GM19463 (cell line): ENCODE measurements at regions not wholly inside any gene's neighbourhood (a gene's known extent, or its start where the extent isn't known, plus 50 kb on each side); places are given as distances from the start of the nearest gene placed in this dataset.
"Not testable (repeated sequence)": the region's sequence is repeated elsewhere in the genome, so short reads cannot be mapped to it uniquely, and the experiment has no call there.

Experiments
- ATAC-seq: cut with Tn5 transposase; IDR thresholded peaks from one replicate; pipeline ENCODE4 v1.9.1; 2021; ENCODE audit warnings: mild to moderate bottlenecking, moderate library complexity; ENCODE audit not compliant: unreplicated experiment

DNA sequence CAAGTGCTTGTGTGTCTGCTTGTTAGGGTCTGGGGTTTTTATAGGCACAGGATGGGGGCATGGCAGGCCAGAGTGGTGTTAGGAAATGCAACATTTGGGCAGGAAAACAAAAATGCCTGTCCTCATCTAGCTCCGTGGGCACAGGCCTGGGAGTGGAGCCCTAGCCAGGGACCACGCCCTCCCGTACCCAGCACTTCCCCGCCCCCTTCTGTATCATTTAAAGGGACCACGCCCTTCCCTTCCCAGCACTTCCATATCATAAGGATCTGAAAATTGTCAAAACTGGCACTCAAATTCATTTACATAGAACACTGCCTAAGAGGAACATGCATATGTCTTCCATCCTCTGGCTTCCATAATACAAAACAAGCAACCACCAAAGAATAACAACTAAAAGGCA is 185.8 kb downstream of the B3GLCT start:
- ATAC-seq = no peak

DNA sequence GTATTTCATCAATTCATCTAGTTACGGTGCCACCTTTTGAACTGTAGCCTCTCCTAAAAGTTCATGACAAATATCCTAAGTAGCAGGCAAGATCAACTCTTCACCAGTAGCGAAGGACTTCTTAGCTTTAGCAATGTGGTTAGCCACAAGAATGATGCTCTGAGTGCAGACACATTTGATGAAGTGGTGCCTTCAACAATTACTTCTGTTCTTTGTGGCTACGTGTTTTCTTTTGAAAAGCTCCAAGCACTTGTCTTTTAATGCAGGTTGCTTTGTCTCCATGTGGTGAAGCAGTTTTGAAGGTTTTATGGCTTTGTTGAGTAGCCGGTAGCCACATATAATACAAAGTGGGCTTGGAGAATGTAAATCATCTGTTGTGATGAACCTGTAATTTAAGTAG is 194.7 kb downstream of the B3GLCT start:
- no peak for ATAC-seq

DNA sequence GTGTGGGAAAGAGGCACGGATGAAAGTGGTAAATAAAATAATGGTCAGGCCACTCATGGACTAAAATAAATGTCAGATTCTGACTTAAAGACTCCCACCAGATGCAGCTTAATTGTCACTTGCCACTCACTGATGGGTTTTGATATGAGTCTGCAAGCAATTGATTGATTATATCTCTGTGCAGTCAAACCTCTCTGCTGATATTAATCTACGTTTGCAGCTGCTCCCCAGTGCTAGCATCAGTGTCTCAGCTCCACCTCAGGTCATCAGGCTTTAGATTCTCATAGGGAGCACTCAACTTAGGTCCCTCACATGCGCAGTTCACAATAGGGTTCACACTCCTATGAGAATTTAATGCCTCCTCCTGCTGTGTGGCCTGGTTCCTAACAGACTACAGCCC is 195.3 kb downstream of the B3GLCT start:
- ATAC-seq = no peak

DNA sequence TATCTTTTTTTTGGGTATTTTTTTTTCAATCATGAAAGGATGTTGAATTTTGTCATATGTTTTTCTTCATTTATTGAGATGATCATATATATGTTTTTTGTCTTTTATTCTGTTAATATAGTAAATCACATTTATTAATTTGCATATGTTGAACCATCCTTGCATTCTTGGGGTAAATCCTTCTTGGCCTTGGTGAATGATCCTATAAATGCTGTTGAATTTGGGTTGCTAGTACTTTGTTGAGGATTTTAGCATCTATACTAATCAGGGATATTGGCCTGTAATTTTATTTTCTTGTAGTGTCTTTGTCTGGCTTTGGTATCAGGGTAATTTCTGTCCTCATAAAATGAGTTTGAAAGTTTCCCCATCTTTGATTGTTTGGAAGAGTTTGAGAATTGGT is 199.9 kb downstream of the B3GLCT start:
- ATAC-seq = no peak

DNA sequence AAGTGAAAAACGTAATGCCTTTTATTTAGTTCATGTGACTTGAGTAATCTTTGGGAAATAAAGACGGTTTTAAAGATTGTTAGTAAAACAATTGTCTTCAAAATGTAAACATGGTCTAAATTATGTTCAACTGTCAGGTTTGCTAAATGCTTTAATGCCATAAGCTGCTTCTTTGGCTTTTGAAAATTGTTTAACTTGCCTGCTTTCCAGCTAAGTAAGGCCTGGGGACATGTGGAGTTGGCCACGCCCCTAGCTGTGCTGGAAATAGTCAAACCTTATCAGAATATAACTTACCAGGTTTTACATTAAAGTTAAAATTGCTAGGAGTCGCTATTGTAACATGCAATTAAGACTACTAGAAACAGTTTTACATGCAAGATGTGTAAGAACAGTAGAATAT is 203.9 kb downstream of the B3GLCT start:
- ATAC-seq = not testable (repeated sequence)

DNA sequence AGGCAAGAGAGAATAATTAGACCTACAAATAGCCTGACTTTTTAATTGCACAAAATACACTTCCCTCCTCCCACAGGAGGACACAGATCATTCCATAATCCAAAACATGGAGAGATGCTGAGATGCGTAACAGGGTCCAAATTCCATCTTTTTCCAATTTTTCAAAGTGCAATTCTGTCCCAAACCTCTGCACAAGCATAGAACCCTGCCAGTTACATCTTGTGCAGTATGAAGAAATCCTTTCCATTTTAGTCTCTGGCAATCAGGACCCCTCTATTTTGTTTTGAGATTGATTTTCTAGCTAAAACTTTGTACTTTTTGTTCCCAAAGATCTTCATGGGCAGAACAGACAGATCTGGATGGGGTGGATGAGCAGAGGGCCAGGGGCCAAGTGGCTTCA is 209.2 kb downstream of the B3GLCT start:
- no peak for ATAC-seq

DNA sequence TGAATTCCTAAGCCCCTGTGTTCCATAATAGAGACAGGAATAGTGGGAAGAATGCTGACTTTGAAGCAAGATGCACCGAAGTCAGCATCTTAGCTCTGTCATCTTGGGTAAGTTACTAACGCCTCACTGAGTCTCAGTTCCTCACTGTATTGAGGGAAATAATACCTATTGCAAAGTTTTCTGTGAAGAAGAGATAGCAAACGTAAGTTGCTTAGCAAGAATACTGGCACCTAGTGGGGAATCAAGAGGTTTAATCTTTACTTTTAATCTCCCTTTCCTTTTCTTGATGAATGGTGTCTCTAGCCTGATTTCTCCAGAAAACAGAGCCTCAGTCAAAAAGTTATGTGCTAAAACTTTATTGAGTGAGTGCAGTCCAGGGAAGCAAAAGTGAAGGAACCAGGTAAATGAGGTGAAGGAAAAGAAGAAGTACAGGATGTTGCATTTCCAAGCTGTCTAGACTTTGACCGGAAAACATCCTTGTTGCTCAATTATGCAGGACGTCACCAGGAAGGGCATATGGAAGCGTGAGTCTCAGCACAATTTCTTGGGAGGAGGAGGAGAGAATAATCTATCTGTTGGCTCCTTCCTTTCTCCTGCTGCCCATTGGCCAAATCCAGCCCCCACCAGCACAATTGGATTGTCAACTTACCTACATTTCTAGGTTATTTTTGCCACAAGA is 210.0 kb downstream of the B3GLCT start:
- ATAC-seq = no peak

DNA sequence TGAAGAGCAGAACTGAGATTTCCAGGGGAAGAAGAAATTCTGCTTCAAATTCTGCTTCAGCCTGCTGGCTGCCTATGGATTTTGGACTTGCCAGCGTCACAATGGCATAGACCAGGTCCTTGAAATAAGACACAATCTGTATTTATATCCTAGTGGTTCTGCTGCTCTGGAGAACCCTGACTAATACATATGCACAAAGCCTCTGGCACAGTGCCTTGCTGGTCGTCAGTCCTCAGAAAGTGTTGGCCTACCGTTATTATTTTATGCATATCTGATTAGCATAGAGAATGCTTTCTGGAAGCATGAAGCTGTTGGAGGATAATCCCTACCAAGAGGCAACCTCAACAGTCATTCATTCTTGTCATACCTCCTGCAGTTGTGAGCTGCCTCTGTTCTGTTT is 213.7 kb downstream of the B3GLCT start:
- no peak for ATAC-seq

DNA sequence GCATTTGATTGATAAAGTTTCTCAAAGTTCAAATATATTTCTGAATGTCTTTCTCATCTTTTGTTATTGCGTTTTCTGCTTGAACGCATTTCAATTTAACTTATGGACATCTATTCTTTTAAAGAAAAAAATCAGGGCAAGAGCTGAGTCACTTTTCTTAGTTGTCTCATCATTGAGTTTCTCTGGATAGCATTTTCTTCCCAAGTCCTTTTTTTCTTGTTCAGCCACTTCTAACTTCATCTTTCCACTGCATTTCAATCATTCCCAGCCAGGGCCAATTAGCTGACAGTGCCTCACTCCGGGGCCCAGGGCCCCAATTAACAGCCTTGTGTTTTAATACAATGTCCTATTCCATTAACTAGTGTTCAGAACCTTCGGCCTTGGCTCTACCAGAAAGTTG is 216.3 kb downstream of the B3GLCT start:
- no peak for ATAC-seq

DNA sequence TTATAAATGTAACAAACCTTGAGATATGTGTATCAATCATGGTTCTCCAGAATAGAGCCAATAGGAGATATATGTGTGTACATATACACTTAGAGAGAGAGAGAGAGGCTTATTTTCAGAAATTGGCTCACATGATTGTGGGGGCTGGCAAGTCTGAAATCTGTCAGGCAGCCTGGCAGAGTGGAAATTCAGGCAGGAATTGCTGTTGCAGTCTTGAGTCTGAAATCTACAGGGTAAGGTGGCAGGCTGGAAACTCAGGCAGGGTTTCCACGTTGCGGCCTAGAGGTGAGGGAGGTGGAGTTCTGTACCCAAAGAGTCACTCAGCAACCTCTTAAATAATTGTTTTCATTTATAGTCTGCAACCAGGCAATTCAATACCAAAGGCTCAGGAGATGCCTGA is 218.4 kb downstream of the B3GLCT start:
- ATAC-seq = no peak

DNA sequence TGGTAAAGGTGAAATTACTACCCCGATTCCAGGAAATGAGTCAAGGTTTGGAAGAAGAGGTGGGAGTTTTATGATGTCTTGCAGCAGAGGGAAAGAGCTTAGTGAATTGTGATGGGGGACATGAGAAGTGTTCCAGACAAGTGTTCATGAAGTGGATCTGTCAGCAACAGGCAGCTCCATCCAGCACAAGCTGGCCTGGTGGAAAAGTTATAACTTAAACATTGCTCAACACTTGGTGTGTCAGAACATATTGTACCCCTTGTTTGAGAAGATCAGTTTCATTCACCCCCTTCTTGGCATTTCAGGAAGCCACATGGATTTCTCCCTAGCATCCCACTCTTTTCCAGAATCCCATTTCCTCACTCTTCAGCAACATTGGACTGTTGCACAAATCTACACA is 222.0 kb downstream of the B3GLCT start:
- no peak for ATAC-seq

DNA sequence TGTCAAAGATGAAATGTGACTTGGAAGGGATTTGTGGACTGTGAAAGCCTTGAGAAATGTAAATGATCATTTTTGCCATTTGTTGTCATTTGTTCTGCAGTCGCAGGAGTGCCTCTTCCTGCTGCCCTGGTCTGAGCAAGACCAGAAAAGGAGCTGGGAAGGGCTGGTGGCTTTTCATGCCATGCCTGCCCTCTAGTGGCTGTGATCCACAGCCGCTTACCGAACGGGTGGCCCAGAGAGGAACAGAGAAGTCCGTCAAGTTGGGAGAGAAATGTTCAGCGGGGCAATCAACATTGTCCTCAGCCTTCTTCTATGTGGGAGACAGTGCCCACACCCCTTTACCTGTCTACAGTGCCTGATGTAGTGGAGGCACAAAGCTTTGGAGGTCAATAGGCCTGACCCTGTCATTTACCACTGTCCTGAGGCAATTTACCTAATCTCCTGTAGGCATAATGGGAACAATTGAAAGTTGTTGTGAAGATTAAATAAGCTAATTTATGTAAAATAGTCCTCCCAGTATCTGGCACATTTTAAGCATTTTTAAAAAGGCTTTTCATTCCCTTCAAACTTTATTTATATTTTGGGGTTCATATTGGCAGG is 224.5 kb downstream of the B3GLCT start:
- ATAC-seq = peak; percentile 100

DNA sequence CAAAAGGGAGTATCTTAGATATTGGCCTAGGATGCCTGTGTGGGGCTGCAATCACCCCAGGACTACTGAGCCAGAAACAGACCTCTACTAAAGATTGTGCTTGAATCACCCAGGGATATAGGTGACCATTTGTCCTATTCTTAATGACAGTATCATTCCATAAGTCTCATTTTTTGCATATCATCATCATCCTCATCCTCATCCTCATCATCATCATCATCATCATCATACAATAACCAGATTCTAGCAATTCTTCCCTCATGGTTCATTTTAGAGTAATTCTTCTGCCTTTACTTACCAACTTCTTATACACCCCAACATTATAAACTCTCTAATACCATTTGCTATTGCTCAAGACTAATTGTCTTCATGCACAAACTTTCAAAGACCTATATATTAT is 226.6 kb downstream of the B3GLCT start:
- no peak for ATAC-seq

DNA sequence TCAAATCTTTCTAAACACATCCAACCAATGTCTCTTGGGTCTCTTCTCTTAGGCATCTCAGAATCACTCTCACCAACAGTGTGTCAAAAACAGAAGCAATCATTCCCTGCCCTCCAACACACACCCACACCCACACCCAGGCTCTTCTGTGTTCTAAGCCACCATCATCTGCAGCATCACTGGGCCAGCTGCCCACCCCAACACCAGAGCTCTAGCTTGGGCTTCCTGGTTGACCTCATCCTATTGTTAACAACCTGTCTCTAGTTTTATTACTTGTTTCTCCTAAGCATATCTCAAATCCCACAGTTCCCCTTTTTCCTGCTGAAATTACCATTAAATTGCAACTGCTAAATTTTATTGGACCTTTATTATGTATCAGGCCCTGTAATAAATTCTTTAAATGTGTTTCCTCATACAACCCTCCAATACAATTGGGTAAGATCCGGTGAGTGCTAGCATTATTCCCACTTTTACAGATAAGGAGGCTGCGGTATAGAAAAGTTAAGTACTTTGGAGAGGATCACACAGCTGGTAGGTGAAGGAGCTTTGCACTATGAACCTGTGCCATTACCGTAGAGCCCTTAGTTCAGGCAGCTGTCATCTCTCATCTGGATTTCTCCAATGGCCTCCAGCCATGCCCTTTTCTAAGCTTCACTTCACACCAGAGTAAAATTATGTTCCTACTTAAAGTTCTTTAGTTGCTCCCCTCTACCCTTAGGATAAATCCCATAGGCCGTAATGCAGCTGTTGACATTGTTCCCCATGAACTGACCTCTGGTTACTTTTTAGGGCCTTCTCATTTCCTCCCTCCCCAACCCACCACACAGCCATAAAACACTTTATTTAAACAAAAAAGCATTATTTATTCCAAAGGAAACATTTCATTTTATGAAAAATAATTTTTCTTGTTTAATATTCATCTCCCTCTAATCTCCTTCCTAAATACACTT is 227.7 kb downstream of the B3GLCT start:
- no peak for ATAC-seq

DNA sequence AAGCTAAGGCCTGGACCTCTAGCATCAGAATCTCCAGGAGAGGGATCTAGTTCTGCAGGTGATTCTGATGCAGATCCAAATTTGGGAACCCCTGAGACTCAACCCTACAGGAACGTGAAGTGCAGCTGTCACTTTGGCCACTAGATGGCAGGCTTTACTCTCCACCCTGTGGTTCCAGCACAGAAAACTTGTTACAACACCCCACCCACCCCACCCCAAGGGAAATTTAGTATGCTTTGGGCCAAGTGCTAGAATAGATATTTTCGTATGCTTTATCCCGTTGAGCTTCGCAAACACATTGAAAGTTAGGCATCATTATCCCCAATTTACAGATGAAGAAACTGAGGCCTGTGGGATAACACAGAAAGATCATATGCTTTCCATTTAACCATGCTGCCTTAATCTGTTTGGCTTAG is 232.0 kb downstream of the B3GLCT start:
- peak; percentile 76 for ATAC-seq

DNA sequence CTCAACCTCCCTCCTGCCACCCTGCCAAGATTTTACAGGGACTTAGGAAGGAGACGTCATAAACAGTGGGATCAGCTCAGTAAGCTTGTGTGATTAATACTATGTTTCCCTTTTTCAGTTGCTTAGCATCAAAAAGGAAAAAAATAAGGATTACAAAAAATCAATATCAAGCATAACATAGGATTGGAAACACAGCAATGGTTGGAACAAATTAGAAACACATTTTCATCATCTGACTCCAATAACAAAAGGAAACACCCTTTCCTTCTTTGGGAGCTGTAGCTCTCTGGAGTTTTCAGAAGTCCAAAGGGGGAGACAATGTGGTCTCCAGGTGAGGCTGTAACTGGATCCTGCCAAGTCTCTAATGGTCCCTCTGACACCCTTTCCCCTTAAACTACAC is 233.4 kb downstream of the B3GLCT start:
- ATAC-seq = no peak

DNA sequence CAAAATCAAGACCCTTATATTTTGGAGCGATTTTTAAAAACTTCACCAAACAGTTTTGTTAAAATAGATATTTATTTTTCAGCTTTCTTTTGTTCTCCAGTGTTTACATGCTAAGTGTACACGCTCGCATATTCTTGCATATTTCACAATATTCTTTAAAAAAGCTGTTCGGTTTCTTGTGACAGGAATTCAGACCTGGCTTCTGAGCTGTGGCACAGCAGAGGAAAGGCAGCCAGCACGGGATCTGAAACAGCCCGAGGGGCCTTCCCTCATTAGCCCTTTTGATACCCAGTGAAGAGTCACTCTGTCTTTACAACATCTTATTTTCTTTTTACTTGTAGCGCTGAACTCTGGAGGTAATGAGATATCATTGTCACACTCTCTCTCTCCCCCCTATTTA is 234.0 kb downstream of the B3GLCT start:
- ATAC-seq = no peak

DNA sequence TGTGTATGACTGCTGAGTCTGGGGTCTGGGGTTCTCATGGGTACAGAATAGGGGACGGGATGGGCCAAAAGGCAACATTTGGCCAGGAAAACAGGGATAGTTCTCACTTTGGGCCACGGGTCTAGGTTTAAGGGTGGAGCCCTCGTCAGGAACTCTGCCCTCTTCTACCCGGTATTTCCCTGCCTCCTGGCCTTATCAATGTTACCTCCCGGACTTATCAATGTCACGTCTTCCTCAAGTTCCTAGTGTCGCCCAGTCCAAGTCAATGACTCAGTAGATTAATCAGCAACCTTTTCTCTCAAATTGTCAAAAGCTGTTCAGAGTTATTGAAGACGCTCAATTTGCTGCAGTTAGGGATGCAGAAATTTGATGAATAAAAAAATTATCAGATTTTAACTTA is 234.8 kb downstream of the B3GLCT start:
- no peak for ATAC-seq

DNA sequence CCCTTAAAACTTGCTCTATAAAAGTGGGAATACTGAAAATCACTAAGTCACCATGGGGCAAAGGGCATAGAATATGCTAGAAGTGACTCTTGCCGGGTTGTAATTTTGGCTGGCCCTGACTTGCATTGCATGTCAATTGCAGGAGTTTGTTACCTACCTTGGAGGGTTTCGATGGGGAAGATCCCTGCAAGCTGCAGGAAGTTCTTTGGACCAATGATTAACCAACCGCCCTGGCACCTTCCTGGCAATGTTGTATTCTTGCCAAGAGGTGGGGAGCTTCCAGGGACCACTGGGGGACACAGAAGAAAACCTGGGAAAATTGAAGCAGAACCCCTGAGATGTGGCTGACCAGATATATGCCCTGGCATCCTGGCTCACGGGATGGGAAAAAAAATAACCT is 235.8 kb downstream of the B3GLCT start:
- ATAC-seq = no peak

DNA sequence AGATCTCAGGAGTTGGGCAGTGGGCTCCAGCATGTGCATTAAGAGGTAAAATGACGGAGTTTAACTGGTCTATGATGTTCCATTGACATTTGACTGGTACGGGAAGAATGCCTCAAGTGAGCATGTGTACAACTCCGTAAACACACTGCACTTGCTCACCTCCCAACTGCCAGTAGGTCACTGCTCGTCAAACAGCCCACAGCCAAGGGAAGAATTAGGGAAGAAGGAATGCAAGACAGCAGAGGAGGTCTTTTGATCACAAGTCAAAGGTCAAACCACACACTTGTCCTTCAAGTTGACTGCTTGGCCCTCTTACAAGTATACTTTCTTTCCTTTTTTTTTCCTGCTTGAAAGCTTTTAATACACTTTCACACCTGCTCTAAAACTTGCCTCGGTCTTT is 236.7 kb downstream of the B3GLCT start:
- ATAC-seq = no peak

DNA sequence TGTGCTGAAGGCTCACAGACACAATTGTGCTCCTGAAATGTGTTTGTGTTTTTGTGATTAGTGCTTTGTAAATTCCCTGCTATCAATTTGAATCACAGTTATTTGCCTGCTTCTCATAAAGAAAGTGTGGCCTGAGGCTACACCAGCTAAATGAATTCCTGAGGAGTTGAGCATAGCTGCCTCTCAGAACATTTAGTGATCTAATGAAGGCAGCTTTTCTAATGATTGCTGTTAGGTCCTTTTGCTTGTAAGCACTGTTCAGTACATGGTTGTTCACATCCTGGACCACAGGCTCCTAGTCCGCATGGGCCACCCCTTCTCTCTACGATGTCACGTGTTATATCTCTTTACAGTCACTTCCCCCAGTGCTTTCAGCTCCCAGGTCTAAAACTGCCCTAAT is 238.2 kb downstream of the B3GLCT start:
- ATAC-seq = no peak

DNA sequence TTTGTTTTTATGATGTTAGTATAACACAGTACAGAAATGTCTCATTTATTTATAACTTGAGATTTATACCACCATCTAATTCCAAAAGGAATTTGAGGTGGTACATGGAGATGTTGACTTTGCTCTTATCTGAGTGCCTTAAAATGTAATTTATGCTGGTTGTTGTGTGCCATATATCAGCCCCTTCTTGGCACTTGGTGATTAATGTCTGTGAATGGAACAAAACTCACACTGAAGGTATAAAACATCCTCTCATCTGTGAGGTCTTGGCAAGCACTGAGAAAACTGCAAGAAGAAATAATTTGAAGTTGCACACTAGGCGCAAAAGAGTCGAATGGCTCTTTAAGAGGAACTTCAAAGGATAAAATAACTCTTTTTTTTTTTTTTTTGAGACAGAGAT is 240.4 kb downstream of the B3GLCT start:
- no peak for ATAC-seq
